AG08396 (cell line): ENCODE measurements at regions not wholly inside any gene's neighbourhood (a gene's known extent, or its start where the extent isn't known, plus 50 kb on each side); places are given as distances from the start of the nearest gene placed in this dataset.
"Not testable (repeated sequence)": the region's sequence is repeated elsewhere in the genome, so short reads cannot be mapped to it uniquely, and the experiment has no call there.

Source experiments
- DNase-seq: peaks from one replicate; pipeline ENCODE4 v3.0.0; 2012; ENCODE audit warnings: low spot score, mixed read lengths

DNA sequence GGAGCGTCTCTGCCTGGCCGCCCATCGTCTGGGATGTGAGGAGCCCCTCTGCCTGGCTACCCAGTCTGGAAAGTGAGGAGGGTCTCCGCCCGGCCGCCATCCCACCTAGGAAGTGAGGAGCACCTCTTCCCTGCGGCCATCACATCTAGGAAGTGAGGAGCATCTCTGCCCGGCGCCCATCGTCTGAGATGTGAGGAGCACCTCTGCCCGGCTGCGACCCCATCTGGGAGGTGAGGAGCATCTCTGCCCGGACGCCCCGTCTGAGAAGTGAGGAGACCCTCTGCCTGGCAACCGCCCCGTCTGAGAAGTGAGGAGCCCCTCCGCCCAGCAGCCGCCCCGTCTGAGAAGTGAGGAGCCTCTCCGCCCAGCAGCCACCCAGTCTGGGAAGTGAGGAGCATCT is 84.5 kb downstream of the IDS start:
- not testable (repeated sequence) for DNase-seq

DNA sequence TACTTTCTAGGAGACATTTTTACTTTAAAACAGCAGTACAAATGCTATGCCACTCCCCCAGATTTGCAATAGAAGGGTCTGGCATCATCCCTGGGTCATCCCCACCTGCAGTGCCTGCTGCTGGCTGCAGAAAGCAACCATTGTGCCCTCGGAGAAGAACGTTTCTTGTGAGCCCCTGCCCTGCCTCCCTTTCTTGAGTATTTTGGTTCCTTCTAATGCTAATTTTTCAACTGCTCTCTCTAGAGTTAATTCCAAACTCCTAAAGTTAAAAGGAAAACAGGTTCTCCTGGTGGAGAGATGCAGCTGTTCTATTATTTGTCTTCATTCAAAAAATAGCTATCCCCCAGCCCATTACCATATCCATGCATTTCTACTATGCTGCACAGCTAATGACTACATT is 107.1 kb downstream of the IDS start:
- no peak for DNase-seq

DNA sequence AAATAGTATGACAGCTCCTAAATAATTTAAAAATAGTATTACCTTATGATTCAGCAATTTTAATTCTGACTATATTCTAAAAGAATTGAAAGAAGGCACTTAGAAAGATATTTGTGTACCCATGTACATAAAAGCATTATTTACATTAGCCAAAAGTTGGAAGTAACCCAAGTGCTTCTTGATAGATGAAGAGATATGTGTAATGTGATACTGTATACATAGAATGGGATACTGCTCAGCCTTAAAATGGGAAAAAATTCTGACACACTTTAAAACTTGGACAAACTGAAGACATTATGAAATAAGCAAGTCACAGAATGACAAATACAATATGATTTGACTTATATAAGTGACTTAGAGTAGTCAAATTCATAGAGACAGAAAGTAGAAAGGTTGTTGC is 112.2 kb downstream of the IDS start:
- DNase-seq: no peak

DNA sequence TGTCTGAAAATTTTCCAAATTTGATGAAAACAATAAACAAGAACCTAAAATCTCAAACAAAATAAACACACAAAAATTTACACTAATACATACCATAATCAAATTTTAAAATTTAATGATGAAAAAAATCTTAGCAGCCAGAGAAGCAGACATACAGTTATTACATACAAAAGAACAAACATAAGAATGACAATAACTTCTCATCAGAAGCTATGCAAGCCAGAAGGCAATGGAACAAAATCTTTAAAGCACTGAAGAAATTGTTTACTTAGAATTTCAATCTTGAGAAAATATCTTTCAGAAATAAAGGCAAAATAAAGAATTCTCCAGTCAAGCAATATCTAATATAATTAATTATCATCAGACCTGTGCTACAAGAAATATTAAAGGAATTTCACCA is 121.3 kb downstream of the IDS start:
- DNase-seq: no peak

DNA sequence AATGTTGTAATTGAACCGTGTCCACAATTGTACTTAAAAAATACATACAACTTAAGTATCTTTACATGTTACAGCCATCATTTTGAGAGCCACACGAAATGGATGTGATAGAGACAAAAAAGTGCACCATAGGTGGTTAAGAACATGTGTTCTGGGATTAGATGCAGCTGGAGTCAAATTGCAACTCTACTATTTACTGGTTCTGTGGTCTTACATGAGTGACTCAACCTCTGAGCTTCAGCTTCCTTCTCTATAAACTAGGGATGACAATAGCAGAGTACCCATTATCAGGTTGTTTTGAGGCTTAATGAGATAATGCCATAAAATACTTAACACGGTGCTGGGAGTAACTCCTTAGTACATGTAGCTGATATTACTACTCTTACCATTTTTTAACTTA is 130.4 kb downstream of the IDS start:
- DNase-seq: no peak

DNA sequence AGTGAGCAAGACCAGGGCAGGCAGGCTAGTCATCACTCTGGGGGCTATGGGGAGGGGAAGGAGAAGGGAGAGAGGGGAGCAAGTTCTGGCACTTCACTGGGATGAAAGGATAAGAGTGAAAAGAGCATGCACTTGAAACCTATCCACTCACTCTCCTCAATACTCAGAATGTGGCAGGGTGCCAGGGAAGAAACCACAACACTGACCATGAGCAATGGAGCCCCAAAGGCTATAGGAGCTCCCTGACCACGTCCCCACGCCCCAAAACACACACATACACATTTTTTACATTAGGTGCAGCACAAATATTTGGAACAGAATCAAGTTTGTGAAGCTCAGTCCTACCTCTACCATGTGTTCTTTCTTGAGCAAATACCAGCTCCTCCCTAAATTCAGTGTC is 132.2 kb downstream of the IDS start:
- DNase-seq: no peak

DNA sequence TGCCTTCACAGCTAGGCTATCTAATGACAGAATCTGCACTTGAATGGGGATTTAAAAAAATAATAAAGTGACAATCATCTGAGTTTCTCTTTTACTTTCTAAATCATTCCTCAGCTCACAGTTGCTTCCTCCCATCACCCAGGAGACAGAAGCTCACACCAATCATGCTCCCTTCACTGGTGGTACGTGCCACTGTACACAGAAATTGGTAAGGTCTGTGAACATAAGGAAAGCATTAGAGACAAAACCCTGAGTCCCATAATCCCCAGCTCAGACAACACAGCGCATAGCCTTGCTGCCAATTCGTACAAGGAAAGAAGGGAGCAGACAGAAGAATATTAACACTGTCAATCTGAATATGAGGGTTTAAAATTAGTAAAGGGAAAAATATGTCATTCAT is 133.1 kb downstream of the IDS start:
- DNase-seq: no peak

DNA sequence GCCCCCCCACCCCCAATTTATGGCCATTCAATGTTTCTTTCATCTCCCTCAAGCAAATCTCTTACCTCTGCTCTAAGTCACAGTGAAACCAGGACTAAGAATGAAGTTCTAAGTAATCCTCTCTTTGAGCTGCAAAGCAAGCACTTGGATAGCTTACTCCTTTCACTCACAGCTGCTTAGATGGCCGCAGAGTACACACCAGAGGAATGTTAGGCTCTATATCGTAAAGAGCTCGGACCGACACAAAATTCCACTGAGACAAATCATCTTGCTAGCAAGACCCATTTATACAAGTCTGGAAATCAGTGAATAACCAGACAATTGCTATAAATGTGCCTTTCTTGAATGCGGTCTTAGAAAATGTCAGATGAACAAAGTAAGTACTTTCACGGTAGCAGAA is 135.0 kb downstream of the IDS start:
- DNase-seq: no peak

DNA sequence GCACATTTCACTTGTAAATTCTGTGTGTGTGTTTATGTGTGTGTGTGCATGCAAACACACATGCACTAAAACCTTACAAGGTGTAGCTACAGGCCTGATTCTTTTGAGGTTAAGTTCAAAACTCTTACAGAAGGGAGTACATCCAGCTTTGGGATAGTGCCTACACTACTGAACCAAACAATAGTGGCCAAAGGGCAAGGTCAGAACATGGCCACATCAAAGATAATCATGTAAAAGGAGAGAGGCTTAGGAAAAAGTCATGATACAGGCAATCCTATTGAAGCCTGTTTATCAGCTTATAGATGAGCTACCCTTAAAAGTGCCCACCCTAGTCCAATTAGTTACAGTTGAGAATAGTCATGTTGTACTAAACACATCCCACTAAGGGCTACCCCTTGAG is 139.6 kb downstream of the IDS start:
- no peak for DNase-seq

DNA sequence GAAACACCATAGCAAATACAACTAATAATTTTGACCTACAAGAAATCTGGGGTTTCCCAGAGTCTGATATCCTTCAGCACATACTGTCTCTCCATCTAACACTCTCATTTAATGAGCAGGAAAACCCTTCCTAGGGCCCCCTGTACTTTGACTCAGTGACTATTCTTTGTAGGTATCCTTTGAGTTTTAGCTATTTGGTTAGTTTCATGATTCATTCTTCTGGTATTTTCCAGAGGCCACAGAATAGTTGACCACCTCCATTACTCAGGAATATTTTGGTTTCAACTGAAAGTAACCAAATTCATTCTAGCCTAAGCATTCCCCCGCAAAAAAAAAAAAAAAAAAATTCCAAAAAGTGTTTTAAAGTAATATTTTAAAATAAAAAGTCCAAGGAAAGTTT is 140.0 kb downstream of the IDS start:
- DNase-seq: no peak

DNA sequence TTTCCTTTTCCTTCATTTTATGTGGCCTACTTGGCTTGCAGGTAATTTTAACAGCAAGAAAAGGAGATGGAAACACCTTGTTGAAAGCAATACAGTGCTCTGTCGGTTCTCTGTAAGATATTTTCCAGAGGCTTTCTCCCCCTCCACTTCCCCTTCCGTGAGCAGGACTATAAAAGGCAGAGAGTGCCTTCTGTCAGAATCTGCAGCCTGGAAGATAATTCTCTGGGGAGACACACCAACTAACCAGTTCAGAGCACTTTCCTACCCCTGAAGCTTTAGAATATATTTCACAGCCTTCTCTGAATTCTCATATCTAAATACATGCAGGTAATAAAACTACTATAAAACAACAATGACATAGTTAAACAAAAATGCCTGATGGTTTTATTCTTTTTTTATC is 141.1 kb downstream of the IDS start:
- DNase-seq: no peak

DNA sequence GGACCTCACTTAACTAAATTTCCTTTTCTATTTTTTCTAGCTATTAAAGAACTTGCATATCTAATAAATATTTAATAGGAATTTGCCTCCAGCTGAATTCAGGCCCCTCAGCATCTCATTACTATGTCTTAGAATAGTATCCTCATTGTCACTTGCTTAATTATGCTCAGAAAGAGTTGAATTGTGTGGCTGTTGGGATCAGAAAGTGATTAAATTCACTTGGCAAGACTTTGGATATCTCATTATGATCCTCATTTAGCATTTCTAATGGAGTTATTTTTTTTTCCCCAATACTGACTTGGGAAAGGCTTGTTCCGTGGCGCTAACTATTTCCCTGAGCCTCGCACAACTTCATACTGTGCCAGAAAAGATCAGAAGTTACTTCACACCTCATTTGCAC is 158.8 kb downstream of the IDS start:
- no peak for DNase-seq

DNA sequence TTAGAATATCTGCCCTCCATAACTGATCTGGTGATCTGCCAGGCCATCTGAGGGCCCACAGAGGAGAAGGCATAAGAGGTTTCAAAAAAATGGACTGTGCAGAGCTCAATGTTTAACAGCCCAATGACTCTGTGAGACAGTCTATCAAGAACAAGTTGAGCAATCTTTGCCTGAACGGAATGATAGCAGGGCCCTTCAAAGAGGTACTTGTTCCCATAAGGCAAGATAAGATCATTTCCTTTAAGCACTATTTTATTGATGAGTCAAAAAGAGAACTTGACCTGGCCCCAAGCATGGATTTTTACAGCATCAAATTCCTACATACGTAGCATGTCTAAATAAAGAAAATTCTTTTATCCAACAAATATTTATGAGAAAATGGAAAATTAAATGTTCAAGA is 182.8 kb downstream of the IDS start:
- no peak for DNase-seq

DNA sequence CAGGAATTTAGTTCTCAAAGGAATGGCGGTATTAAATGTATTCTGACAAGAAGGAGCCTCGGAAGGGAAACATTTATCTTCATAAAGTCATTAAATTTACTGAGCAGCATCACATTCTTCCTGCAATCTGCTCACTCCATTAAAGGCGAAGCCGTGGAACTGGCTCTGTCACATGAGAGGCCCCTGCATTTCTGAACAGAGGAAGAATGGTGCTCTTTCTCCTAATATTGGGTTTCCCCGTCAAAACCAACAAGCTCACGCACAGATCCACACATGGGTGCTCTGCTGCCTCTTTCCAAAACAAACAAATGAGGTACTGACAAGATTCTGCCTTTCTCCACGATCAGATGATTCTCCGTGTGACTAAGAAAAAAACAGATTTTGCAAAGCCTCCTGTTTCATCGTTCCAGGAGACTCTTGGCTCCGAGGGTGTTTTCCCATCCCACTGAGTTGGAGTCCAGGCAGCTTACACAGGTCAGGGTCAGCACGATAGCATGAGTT is 191.2 kb downstream of the IDS start:
- DNase-seq: no peak

DNA sequence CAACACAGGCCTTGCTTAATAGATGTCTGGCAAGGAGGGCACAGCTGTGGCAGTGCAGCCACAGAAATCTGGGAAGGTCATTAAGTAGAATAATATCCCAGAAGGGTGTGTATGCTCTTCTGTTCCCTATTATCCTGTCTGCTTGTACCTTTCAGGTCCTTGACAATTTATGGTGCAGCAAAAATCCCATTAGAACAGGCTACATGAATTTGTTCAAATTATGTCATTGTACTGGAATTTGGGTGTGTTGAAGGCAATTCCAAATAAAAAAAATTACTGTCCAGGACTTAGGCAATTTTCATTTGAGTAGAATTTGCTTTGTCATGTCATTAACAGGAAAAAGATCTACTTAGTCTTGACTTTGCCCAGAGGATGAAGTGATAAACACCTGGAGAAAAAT is 192.1 kb downstream of the IDS start:
- no peak for DNase-seq

DNA sequence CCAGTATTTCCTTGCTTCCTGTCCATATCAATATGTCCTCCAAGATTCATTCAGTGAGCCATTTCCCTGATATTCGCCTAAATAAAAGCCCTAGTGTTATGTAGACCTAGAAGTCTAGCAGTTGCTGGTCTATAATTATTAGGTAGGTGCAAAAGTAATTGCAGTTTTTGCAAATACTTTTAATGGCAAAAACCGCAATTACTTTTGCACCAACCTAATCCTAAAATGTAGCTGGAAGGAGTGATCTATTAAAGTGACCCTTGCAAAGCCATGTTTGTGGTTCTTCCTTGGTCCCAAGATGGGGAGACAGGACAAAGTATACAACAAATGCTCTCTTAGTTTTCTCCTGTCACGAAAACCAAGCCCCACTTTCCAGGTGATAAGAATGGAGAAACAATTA is 193.0 kb downstream of the IDS start:
- DNase-seq: no peak

DNA sequence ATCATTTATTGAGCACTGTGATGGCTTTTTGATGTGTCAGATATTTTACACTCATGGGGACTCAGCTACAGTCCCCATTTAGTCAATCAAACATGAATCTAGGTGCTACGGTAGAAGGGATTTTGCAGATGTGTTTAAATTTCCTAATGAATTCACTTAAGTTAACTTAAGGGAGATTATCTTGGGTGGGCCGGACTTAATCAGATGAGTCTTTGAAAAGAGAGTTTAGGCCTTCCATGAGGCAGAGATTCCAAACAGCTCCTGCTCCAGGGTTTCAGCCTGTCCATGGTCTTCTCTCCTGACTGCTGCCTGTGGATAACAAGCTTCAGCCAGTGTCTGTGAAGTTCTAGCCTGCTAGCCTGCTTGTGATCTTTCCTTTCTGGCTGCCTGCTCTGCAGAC is 202.4 kb downstream of the IDS start:
- DNase-seq: no peak

DNA sequence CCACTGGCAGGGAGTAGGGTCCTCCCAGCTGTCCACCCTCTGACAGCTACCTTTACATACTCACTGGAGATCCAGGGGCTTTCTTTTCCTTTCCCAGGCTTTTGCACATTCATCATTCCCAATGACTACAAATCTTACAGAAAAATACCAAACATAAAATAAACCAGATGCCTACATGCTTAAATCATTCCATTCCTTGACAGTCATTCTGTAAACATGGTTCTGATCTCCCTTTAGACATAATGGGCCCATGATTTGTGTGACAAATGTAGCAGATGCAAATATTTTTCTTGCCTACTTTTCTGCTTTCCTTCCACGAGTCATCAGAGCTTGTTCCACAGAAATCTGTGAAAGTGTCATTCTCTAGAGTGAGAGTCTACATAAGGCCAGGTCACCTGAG is 207.0 kb downstream of the IDS start:
- DNase-seq: no peak

DNA sequence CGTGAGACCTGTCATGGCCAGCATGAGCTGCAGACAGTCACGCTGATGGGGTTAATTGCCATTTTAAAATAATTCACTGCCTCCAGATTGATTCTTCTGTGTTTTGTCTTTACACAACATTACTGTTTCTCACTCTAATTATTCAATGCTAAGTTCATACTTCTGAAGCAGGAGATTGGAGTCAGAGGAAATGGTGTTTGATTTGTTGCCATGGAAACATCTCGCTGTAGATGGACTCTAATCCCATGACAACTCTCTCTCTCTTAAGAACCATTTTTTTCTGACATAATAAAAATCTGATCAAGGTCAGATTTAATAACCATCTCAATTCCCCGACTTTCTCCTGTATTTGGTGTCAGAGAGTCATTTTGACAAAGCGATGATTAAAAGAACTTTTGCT is 209.0 kb downstream of the IDS start:
- no peak for DNase-seq

DNA sequence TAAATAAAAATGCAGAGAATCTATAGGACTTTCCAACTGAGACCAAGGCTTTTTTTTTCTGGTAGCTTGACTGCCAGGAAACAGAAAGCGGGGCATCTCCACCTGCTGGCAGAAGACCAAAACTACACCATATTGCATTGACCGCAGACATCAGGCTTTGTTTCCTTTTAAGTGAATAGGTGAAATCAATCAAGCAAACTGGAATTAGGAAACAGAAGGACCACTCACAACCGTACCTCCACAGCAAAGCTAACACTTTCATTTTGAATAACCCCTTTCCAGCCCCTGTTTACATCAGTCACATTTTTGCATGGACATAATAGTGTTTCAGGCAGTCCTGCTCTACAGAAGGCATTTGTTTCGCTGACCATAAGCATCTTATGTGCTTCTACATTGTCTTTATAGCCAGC is 218.2 kb downstream of the IDS start:
- peak; percentile 50 for DNase-seq

DNA sequence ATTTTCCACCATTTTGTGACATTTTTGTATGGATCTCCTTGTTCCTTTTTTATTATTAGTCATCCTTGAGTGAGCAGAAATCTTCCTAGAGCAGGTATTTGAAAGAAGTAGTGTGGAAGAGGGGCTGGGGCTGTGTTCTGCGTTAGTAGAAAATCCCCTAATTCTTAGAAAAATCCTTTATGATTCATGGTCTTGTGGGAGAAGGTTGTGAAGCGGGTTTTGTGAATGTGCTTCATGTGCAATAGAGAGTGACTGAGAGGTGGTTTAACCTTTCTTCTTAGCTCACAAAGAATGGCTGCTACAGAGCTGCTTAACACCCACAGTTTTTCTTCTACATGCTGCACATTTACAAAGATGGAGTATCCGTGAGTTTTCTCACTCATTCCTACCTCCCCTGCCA is 220.5 kb downstream of the IDS start:
- DNase-seq: no peak

DNA sequence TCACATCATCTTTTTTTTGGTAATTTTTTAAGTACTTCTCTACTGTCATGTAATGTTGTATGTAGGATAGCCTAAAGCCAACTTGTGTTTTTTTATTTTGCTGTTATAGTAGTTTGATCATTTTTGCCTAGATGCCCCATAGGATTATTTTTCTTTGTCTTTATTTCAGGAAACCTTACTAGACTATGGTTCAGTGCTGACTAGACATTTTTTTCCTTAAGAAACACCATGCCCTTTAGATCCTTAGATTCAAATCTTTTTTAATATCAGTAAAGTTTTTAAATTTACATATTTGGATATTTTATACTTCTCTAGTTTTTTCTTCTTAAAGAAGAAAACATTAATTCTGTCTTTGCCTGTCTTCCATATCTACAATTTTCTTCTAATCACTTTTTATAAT is 221.3 kb downstream of the IDS start:
- no peak for DNase-seq

DNA sequence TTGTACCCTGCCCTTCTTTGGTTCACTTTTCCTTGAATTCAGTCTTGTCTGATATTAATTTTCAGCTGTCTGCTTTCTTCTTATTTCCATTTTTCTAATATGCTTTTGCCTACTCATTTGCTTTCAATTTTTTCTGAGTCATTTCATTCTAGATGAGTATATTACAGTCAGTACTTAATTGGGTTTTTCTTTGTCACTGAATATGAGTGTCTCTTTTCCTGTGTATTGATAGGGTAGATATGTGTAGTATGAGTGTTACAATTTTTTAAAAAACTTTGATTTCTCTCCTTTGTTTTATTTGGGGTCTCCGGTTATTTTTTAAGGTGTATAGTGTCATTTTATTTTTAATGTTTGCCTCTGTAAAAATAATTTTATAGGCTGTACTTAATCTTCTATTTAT is 222.2 kb downstream of the IDS start:
- DNase-seq: no peak

DNA sequence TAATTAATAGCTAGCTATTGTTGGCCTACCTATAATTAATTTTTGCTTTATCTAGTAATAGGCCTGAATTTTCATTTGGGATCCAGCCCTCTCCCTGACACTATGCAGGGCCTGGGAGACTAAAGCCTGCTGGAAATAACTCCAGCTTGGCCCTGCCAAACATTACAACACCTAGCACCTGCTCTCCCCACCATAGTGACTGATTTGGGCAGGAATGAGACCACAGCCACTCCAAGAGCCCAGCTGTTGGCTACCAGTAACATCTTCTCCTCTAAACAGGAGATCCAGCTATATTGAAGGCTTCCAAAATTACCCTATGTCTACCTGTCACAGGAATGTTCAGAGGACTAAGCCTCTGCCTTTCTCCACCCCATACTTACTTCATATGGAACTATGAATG is 225.1 kb downstream of the IDS start:
- no peak for DNase-seq

DNA sequence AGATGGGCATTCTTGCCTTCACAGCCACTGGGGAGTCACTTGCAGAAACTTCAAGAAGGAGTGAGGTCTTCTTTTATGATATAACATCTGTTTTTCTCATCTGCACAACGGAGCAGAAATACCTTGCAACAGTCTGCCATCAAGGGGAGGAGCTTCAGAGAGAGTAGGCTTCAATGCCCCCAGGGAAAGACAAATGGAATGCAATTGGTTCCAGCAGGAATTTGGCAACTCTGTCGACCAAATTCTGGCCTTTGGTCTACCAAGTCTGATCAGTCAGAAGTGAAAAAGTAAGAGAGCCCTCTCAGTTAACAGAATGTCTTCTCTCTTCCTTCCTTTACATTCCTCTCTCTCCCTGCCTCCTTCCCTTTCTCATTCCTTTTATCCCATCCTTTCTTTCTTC is 229.3 kb downstream of the IDS start:
- DNase-seq: no peak
